AG08396 (cell line): ENCODE measurements at regions not wholly inside any gene's neighbourhood (a gene's known extent, or its start where the extent isn't known, plus 50 kb on each side); places are given as distances from the start of the nearest gene placed in this dataset.
"Not testable (repeated sequence)": the region's sequence is repeated elsewhere in the genome, so short reads cannot be mapped to it uniquely, and the experiment has no call there.

Experiments
- DNase-seq: peaks from one replicate; pipeline ENCODE4 v3.0.0; 2012; ENCODE audit warnings: low spot score, mixed read lengths

- DNase-seq, result no peak
These were observed 1009.4 kb upstream of the CELF4 start for GRCh38 chr18:38575023-38575422.

- DNase-seq, result no peak
These were observed 1007.0 kb upstream of the CELF4 start for GRCh38 chr18:38572554-38573111.

- no peak for DNase-seq
These were observed 1006.1 kb upstream of the CELF4 start for GRCh38 chr18:38571651-38572050.

- DNase-seq, result no peak
These were observed 999.9 kb upstream of the CELF4 start for GRCh38 chr18:38565513-38565912.

GRCh38 chr18:38563396-38563980, 997.9 kb upstream of the CELF4 start:
- no peak for DNase-seq

GRCh38 chr18:38557006-38557405, 991.4 kb upstream of the CELF4 start:
- no peak for DNase-seq

- no peak for DNase-seq
These were observed 987.2 kb upstream of the CELF4 start for GRCh38 chr18:38552732-38553321.

- no peak for DNase-seq
These were observed 986.3 kb upstream of the CELF4 start for GRCh38 chr18:38551881-38552280.

GRCh38 chr18:38545071-38545470, 979.5 kb upstream of the CELF4 start:
- no peak for DNase-seq

GRCh38 chr18:38539856-38540255, 974.3 kb upstream of the CELF4 start:
- no peak for DNase-seq

GRCh38 chr18:38539371-38539770, 973.8 kb upstream of the CELF4 start:
- no peak for DNase-seq

GRCh38 chr18:38534073-38534472, 968.5 kb upstream of the CELF4 start:
- no peak for DNase-seq

- no peak for DNase-seq
These were observed 961.3 kb upstream of the CELF4 start for GRCh38 chr18:38526922-38527321.

GRCh38 chr18:38525039-38525438, 959.4 kb upstream of the CELF4 start:
- DNase-seq, result no peak

- DNase-seq, result no peak
These were observed 955.2 kb upstream of the CELF4 start for GRCh38 chr18:38520786-38521185.

GRCh38 chr18:38502539-38502938, 936.9 kb upstream of the CELF4 start:
- no peak for DNase-seq

- DNase-seq, result no peak
These were observed 931.7 kb upstream of the CELF4 start for GRCh38 chr18:38497266-38497665.

- no peak for DNase-seq
These were observed 930.7 kb upstream of the CELF4 start for GRCh38 chr18:38496222-38496793.

- DNase-seq, result no peak
These were observed 928.5 kb upstream of the CELF4 start for GRCh38 chr18:38494065-38494464.

- no peak for DNase-seq
These were observed 925.6 kb upstream of the CELF4 start for GRCh38 chr18:38491195-38491594.

GRCh38 chr18:38489721-38490120, 924.1 kb upstream of the CELF4 start:
- DNase-seq, result not testable (repeated sequence)

- no peak for DNase-seq
These were observed 921.9 kb upstream of the CELF4 start for GRCh38 chr18:38487521-38487920.

- no peak for DNase-seq
These were observed 917.7 kb upstream of the CELF4 start for GRCh38 chr18:38483326-38483725.

- DNase-seq, result no peak
These were observed 916.0 kb upstream of the CELF4 start for GRCh38 chr18:38481576-38481975.
